ENCODE measurements at regions not wholly inside any gene's neighbourhood (a gene's known extent, or its start where the extent isn't known, plus 50 kb on each side); places are given as distances from the start of the nearest gene placed in this dataset.

DNA sequence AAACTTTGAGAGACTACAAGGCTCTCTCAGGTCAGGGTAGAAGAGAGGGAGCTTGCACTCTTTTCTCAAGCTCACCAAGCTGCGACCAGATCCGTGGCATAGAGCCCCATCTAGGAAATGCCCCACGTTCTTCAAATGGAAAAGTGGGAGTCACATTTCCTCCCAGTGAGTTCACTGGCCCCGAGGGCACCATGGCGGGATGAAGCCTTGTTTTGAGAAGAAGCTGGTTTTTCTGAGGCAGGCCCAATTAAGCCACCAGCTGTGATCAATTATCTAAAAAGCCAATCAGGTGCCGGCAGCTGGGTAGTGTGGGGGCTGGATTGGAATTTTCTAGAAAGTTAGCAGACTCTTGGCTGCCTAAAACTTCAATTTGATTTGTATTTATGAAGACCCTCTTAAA, 101.4 kb downstream of the ZNF365 start:
- Mint-ChIP-seq H3K9me3 (peaks cover 8% of the 10 kb centered on the region), H3K27me3 (ENCODE audit: low read depth) (peaks cover 10% of the 10 kb centered on the region), H3K36me3 (no peaks in the 10 kb centered on the region), H3K4me3 (no peak overlapping the region), H3K4me1 (no peaks in the 10 kb centered on the region), H3K27ac (no peak overlapping the region)
- TF ChIP-seq, protein P1, sequence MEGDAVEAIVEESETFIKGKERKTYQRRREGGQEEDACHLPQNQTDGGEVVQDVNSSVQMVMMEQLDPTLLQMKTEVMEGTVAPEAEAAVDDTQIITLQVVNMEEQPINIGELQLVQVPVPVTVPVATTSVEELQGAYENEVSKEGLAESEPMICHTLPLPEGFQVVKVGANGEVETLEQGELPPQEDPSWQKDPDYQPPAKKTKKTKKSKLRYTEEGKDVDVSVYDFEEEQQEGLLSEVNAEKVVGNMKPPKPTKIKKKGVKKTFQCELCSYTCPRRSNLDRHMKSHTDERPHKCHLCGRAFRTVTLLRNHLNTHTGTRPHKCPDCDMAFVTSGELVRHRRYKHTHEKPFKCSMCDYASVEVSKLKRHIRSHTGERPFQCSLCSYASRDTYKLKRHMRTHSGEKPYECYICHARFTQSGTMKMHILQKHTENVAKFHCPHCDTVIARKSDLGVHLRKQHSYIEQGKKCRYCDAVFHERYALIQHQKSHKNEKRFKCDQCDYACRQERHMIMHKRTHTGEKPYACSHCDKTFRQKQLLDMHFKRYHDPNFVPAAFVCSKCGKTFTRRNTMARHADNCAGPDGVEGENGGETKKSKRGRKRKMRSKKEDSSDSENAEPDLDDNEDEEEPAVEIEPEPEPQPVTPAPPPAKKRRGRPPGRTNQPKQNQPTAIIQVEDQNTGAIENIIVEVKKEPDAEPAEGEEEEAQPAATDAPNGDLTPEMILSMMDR (IDR thresholded peaks at IDR 0.05; ENCODE audit: unreplicated experiment), result no peak
- DNase-seq (ENCODE audit: low spot score in 2 of 2, unreplicated experiment in 2 of 2), result no peak

DNA sequence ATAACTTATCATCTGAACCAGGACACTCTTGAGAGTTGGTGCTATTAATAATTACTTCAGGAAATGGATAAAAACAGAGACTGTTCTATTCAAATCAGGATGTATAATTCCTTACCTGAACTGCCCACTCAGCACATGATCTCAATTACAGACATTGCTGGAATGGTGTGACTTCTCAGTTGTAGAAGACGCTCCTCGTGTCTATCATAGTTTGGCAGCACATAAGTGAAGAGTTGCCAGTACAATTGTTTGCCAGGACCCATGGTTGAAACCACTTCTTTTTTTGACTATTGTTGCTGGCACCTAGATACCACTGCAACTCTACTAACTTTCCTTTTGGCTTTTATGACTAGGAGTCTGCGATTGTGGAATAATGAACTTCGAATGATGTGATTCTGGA, 105.4 kb downstream of the ZNF365 start:
- H3K4me3 Mint-ChIP-seq, result no peak overlapping the region
- H3K27me3 Mint-ChIP-seq (ENCODE audit: low read depth), result peaks cover 8% of the 10 kb centered on the region
- DNase-seq (ENCODE audit: low spot score in 2 of 2, unreplicated experiment in 2 of 2), result no peak
- TF ChIP-seq, protein P1 (IDR thresholded peaks at IDR 0.05; ENCODE audit: unreplicated experiment), result no peak
- H3K36me3 Mint-ChIP-seq, result no peaks in the 10 kb centered on the region
- no peaks in the 10 kb centered on the region for H3K4me1 Mint-ChIP-seq
- H3K27ac Mint-ChIP-seq, result no peak overlapping the region
- peaks cover 19% of the 10 kb centered on the region for H3K9me3 Mint-ChIP-seq

DNA sequence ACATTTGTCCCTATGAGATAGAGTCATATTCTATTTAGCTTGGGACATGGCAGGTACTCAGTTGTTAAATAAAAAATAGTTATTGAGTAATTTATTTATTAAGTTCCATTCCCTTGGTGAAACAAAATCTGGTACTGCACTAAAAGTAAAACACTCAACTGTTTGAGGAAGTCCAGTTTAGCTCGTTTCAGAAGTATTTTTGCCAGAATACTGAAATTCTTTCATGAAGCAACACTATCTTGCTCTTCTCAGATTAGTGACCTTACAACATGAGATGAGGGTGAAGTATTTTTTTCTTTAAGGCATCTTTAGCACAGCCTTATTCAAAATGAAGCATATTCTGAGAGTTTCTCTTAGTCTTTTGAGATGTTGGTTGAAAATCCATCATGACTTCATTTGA, 106.0 kb downstream of the ZNF365 start:
- Mint-ChIP-seq H3K36me3 (no peaks in the 10 kb centered on the region), H3K4me3 (no peak overlapping the region), H3K27me3 (ENCODE audit: low read depth) (peaks cover 8% of the 10 kb centered on the region), H3K27ac (no peak overlapping the region), H3K9me3 (peaks cover 22% of the 10 kb centered on the region), H3K4me1 (no peaks in the 10 kb centered on the region)
- DNase-seq (ENCODE audit: low spot score in 2 of 2, unreplicated experiment in 2 of 2), result no peak
- TF ChIP-seq, protein P1 (IDR thresholded peaks at IDR 0.05; ENCODE audit: unreplicated experiment), result no peak

DNA sequence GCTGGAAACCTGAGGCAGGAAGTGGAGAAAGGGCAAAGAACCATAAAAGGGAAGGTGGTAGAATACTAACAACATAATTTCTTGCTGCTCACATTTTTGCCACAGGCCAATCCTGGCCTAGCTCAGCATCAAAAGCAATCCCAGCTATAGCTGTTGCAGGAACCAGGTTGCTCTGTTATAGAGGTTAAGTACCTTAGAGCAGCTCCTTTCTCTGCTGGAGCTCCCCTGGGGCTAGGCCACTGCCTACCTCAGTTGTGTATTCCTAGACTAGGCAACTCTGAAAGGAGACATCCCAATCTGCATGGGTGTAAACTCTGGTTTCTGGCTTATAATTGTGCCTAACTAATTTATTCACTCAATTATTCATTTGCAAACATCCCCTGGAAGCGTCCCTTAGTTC, 108.4 kb downstream of the ZNF365 start:
- H3K27me3 Mint-ChIP-seq (ENCODE audit: low read depth), result peaks cover 8% of the 10 kb centered on the region
- DNase-seq (ENCODE audit: low spot score in 2 of 2, unreplicated experiment in 2 of 2), result no peak
- H3K36me3 Mint-ChIP-seq, result no peaks in the 10 kb centered on the region
- TF ChIP-seq, protein P1 (IDR thresholded peaks at IDR 0.05; ENCODE audit: unreplicated experiment), result no peak
- no peak overlapping the region for H3K27ac Mint-ChIP-seq
- H3K4me1 Mint-ChIP-seq, result no peaks in the 10 kb centered on the region
- peaks cover 14% of the 10 kb centered on the region for H3K9me3 Mint-ChIP-seq
- H3K4me3 Mint-ChIP-seq, result no peak overlapping the region

DNA sequence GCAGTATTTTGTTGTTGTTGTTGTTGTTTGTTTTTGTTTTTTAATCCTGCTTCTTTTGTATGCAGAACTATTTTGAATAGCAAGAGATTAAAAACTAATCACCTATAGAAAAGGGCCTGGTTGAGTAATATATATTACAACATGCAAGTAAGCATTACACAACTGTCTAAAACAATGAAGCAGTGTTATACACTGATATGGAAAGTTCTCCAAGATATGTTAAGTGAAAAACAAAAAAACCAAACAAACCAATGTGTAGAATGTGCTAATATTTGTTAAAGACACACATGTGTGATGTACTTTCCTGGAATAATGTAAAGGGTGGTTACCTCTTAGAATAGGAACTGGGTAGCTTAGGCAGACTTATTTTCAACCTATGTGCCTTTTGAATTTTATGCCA, 117.4 kb downstream of the ZNF365 start:
- H3K4me3 Mint-ChIP-seq, result no peak overlapping the region
- no peaks in the 10 kb centered on the region for H3K36me3 Mint-ChIP-seq
- no peak for DNase-seq (ENCODE audit: low spot score in 2 of 2, unreplicated experiment in 2 of 2)

More for the DNA sequence above, 117.4 kb downstream of the ZNF365 start:
- no peaks in the 10 kb centered on the region for H3K4me1 Mint-ChIP-seq
- no peak overlapping the region for H3K27ac Mint-ChIP-seq
- H3K9me3 Mint-ChIP-seq, result no peaks in the 10 kb centered on the region
- TF ChIP-seq, protein P1 (IDR thresholded peaks at IDR 0.05; ENCODE audit: unreplicated experiment), result no peak
- H3K27me3 Mint-ChIP-seq (ENCODE audit: low read depth), result peaks cover 18% of the 10 kb centered on the region

Measured in mesothelial cell of epicardium (in vitro differentiated cells).